ENCODE measurements at regions not wholly inside any gene's neighbourhood (a gene's known extent, or its start where the extent isn't known, plus 50 kb on each side); places are given as distances from the start of the nearest gene placed in this dataset.

DNA sequence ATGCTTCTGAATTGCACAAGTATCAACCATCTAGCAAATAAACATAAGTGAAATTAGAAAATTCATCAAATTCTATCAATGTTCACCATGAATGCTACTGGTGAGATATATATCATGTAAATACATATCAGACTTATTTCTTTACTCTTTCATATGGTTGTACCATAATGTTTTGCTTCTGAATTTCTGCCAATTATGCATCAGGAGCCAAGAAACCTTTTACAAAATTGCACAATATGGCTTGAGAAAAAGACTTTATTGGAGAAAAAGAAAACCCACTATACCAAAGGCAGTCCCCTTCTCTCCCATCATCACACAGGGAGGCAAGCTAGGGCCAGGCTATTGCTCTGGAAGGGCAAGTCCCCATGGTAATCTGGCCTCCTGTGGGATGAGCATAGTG, 402.6 kb downstream of the C6orf118 start:
- TF ChIP-seq, protein P1, sequence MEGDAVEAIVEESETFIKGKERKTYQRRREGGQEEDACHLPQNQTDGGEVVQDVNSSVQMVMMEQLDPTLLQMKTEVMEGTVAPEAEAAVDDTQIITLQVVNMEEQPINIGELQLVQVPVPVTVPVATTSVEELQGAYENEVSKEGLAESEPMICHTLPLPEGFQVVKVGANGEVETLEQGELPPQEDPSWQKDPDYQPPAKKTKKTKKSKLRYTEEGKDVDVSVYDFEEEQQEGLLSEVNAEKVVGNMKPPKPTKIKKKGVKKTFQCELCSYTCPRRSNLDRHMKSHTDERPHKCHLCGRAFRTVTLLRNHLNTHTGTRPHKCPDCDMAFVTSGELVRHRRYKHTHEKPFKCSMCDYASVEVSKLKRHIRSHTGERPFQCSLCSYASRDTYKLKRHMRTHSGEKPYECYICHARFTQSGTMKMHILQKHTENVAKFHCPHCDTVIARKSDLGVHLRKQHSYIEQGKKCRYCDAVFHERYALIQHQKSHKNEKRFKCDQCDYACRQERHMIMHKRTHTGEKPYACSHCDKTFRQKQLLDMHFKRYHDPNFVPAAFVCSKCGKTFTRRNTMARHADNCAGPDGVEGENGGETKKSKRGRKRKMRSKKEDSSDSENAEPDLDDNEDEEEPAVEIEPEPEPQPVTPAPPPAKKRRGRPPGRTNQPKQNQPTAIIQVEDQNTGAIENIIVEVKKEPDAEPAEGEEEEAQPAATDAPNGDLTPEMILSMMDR (IDR thresholded peaks at IDR 0.05) = no peak
- TF ChIP-seq EP300 (IDR thresholded peaks at IDR 0.05) = no peak

Data from esophagus muscularis mucosa (tissue), 3 donors.